RWPE1 (cell line): ENCODE measurements at regions not wholly inside any gene's neighbourhood (a gene's known extent, or its start where the extent isn't known, plus 50 kb on each side); places are given as distances from the start of the nearest gene placed in this dataset.

Experiments used
- CTCF ChIA-PET: fragments of 350-600 bp; sonication (Branson Sonifier 250); formaldehyde crosslinking; extraction: SDS; loops from one replicate; lab custom pipeline; 2021; lab: Yijun Ruan, JAX
- POLR2A ChIA-PET: fragments of 400-600 bp; formaldehyde crosslinking; extraction: SDS; loops from one replicate; lab custom pipeline; 2020; ENCODE audit warnings: antibody characterized with exemption; ENCODE audit not compliant: low non-redundant PET; lab: Yijun Ruan, JAX
- DNase-seq: peaks from one replicate; pipeline ENCODE4 v3.0.0; 2012; ENCODE audit warnings: low spot score
- H3K27ac ChIP-seq: fragments of 450-650 bp; 2 replicates; pipeline ENCODE4 v1.5.1; 2017
- CTCF ChIP-seq: fragments of 450-650 bp; conservative IDR thresholded peaks from 2 replicates; pipeline ENCODE4 v1.5.1; 2017; ENCODE audit warnings: low read depth, mild to moderate bottlenecking

- no peak for DNase-seq
- ChIA-PET POLR2A (no interaction called here), CTCF (no interaction called here)
- no peak overlapping the region for H3K27ac ChIP-seq
- TF ChIP-seq CTCF: no peak
These were observed 316.1 kb downstream of the IRX1 start for GRCh38 chr5:3911773-3912172.

GRCh38 chr5:3912790-3913189 is 317.2 kb downstream of the IRX1 start:
- DNase-seq: no peak
- ChIA-PET POLR2A (no interaction called here), CTCF (no interaction called here)
- H3K27ac ChIP-seq: no peak overlapping the region
- no peak for TF ChIP-seq CTCF

- CTCF ChIA-PET: no interaction called here
- DNase-seq: no peak
- no peak for TF ChIP-seq CTCF
- H3K27ac ChIP-seq: no peak overlapping the region
- POLR2A ChIA-PET: no interaction called here
These were observed 317.6 kb downstream of the IRX1 start for GRCh38 chr5:3913279-3913678.

GRCh38 chr5:3925022-3925421 is 329.4 kb downstream of the IRX1 start:
- no peak for TF ChIP-seq CTCF
- ChIA-PET POLR2A (no interaction called here), CTCF (no interaction called here)
- no peak for DNase-seq
- H3K27ac ChIP-seq: no peak overlapping the region

- no peak overlapping the region for H3K27ac ChIP-seq
- no peak for TF ChIP-seq CTCF
- no peak for DNase-seq
- POLR2A ChIA-PET: no interaction called here
- CTCF ChIA-PET: no interaction called here
These were observed 330.3 kb downstream of the IRX1 start for GRCh38 chr5:3925935-3926334.

GRCh38 chr5:3929799-3930198 is 334.2 kb downstream of the IRX1 start:
- ChIA-PET CTCF (no interaction called here), POLR2A (no interaction called here)
- no peak overlapping the region for H3K27ac ChIP-seq
- no peak for TF ChIP-seq CTCF
- DNase-seq: no peak

- no peak overlapping the region for H3K27ac ChIP-seq
- DNase-seq: no peak
- no peak for TF ChIP-seq CTCF
- CTCF ChIA-PET: no interaction called here
- POLR2A ChIA-PET: no interaction called here
These were observed 336.3 kb downstream of the IRX1 start for GRCh38 chr5:3931976-3932375.
